ENCODE measurements at regions not wholly inside any gene's neighbourhood (a gene's known extent, or its start where the extent isn't known, plus 50 kb on each side); places are given as distances from the start of the nearest gene placed in this dataset.
A peak's percentile ranks its signal among the peaks of the same experiment; 100 is the strongest.

DNA sequence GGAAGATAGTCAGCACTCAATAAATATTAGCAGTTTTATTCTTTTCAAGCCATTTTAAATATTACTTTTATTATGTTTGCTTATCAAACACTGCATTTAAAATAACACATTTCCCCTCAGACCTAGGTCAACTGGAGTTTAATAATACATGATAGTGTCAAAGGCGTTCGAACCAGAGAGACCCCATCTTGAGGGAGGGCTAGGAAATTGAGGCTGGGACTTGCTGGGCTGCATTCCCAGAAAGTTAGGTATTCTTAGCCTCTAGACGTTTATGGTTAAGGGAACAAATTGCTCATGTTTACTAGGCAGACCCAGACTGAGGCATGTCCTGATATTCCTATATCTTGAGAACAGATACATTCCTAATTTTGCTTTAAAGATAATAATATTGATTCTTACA lies 426.5 kb downstream of the METTL4 start:
- no peak overlapping the region for H2BK5ac ChIP-seq (ENCODE audit: low read depth, low read length, poor library complexity)
- H3K4me2 ChIP-seq (ENCODE audit: low read length): no peak overlapping the region
- no peaks in the 10 kb centered on the region for H3K27me3 ChIP-seq (ENCODE audit: insufficient read depth, low read length)
- H4K91ac ChIP-seq (ENCODE audit: low read depth, low read length): no peak overlapping the region
- peaks cover 3% of the 10 kb centered on the region for H3K9me3 ChIP-seq (ENCODE audit: insufficient read depth, low read depth, low read length)
- no CpG with 5 or more reads among the region's 3 CpGs for WGBS (ENCODE audit: extremely low coverage, insufficient coverage, insufficient read length)
- no peaks in the 10 kb centered on the region for H3K36me3 ChIP-seq (ENCODE audit: control insufficient read depth in 1 of 2, insufficient read depth in 2 of 2, low read length in 2 of 2)
- no peak overlapping the region for H2BK120ac ChIP-seq (ENCODE audit: insufficient read depth, low read length, poor library complexity)
- DNase-seq: no peak
- H3K23ac ChIP-seq (ENCODE audit: low read length): no peak overlapping the region
- no peak overlapping the region for H3K4me3 ChIP-seq (ENCODE audit: low read depth, low read length)
- no peak overlapping the region for H3K9ac ChIP-seq (ENCODE audit: low read length)
- no peak overlapping the region for H3K14ac ChIP-seq (ENCODE audit: low read length)
- H4K8ac ChIP-seq (ENCODE audit: low read depth, low read length): no peak overlapping the region
- H2AK5ac ChIP-seq (ENCODE audit: low read length): no peak overlapping the region
- no peaks in the 10 kb centered on the region for H3K79me2 ChIP-seq (ENCODE audit: control insufficient read depth, insufficient read depth, low read length, poor library complexity)
- no peak overlapping the region for H3K27ac ChIP-seq (ENCODE audit: low read depth, low read length)
- no peak overlapping the region for H2BK12ac ChIP-seq (ENCODE audit: low read length)
- H4K12ac ChIP-seq (ENCODE audit: low read depth, low read length): no peak overlapping the region
- H3K4ac ChIP-seq (ENCODE audit: low read depth, low read length): no peak overlapping the region
- no peak overlapping the region for H3K18ac ChIP-seq (ENCODE audit: low read length)
- H3K79me1 ChIP-seq (ENCODE audit: low read length): no peaks in the 10 kb centered on the region
- peaks cover 0 to 5% of the 10 kb centered on the region in 2 experiments for H3K4me1 ChIP-seq (ENCODE audit: control insufficient read depth in 1 of 2, insufficient read depth in 2 of 2, low read length in 2 of 2)
- H2AFZ ChIP-seq (ENCODE audit: insufficient read depth, low read length, poor library complexity): no peak overlapping the region

DNA sequence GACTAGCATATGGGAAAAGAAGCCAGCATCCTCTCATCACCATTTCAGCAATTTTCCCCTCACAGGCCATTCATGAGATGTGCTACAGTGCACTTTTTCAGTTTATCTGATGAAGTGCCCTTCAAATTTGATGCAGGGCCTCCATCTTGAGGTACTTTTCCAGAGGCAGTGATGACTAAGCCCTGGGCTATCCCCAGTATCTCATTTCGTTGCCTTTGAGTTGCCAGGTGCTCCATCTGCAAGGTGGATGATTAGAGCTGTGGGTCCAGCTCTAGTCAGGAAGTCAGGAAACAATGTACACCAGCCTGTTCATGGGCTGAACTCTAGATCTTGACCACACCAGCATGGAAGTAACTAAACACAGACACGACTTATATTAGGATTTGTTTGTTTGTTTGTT lies 425.2 kb downstream of the METTL4 start:
- no peaks in the 10 kb centered on the region for H3K79me2 ChIP-seq (ENCODE audit: control insufficient read depth, insufficient read depth, low read length, poor library complexity)
- H3K4ac ChIP-seq (ENCODE audit: low read depth, low read length): no peak overlapping the region
- H3K27ac ChIP-seq (ENCODE audit: low read depth, low read length): no peak overlapping the region
- no peak overlapping the region for H2BK5ac ChIP-seq (ENCODE audit: low read depth, low read length, poor library complexity)
- H4K91ac ChIP-seq (ENCODE audit: low read depth, low read length): no peak overlapping the region
- H2AK5ac ChIP-seq (ENCODE audit: low read length): no peak overlapping the region
- H2AFZ ChIP-seq (ENCODE audit: insufficient read depth, low read length, poor library complexity): no peak overlapping the region
- no peak overlapping the region for H4K12ac ChIP-seq (ENCODE audit: low read depth, low read length)
- H3K4me1 ChIP-seq (ENCODE audit: control insufficient read depth in 1 of 2, insufficient read depth in 2 of 2, low read length in 2 of 2): peaks cover 0 to 5% of the 10 kb centered on the region in 2 experiments
- no peak overlapping the region for H3K4me3 ChIP-seq (ENCODE audit: low read depth, low read length)
- no peaks in the 10 kb centered on the region for H3K27me3 ChIP-seq (ENCODE audit: insufficient read depth, low read length)
- peaks cover 3% of the 10 kb centered on the region for H3K9me3 ChIP-seq (ENCODE audit: insufficient read depth, low read depth, low read length)
- H3K36me3 ChIP-seq (ENCODE audit: control insufficient read depth in 1 of 2, insufficient read depth in 2 of 2, low read length in 2 of 2): no peaks in the 10 kb centered on the region
- H3K79me1 ChIP-seq (ENCODE audit: low read length): no peaks in the 10 kb centered on the region
- H3K9ac ChIP-seq (ENCODE audit: low read length): no peak overlapping the region
- no peak overlapping the region for H4K8ac ChIP-seq (ENCODE audit: low read depth, low read length)
- no CpG with 5 or more reads among the region's 2 CpGs for WGBS (ENCODE audit: extremely low coverage, insufficient coverage, insufficient read length)
- no peak overlapping the region for H3K23ac ChIP-seq (ENCODE audit: low read length)
- peak; percentile 82 to 89 for DNase-seq
- no peak overlapping the region for H3K4me2 ChIP-seq (ENCODE audit: low read length)
- H3K18ac ChIP-seq (ENCODE audit: low read length): no peak overlapping the region
- H2BK12ac ChIP-seq (ENCODE audit: low read length): no peak overlapping the region
- H2BK120ac ChIP-seq (ENCODE audit: insufficient read depth, low read length, poor library complexity): no peak overlapping the region
- no peak overlapping the region for H3K14ac ChIP-seq (ENCODE audit: low read length)

DNA sequence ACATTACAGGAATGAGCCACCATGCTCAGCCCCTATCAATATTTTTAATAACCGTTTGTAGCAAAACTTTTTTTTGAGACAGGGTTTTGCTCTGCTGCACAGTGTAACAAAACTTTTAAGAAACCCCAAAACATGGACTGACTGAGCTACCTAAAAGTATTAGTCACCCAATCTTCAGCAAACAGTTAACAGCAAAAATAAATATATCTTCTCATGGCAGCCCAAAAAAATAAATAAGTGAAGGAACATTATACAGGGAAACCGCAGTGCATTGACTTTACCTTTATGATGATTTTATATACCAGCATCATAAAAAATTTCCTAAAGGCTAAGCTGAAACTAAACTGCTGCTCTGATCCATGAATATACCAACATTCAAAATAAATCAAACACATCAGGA lies 424.6 kb downstream of the METTL4 start:
- DNase-seq: no peak
- H3K9ac ChIP-seq (ENCODE audit: low read length): no peak overlapping the region
- H3K23ac ChIP-seq (ENCODE audit: low read length): no peak overlapping the region
- H3K18ac ChIP-seq (ENCODE audit: low read length): no peak overlapping the region
- H4K91ac ChIP-seq (ENCODE audit: low read depth, low read length): no peak overlapping the region
- no peak overlapping the region for H3K4ac ChIP-seq (ENCODE audit: low read depth, low read length)
- no peaks in the 10 kb centered on the region for H3K79me2 ChIP-seq (ENCODE audit: control insufficient read depth, insufficient read depth, low read length, poor library complexity)
- WGBS (ENCODE audit: extremely low coverage, insufficient coverage, insufficient read length): no CpG with 5 or more reads among the region's 2 CpGs
- no peaks in the 10 kb centered on the region for H3K79me1 ChIP-seq (ENCODE audit: low read length)
- no peak overlapping the region for H2AK5ac ChIP-seq (ENCODE audit: low read length)
- H3K9me3 ChIP-seq (ENCODE audit: insufficient read depth, low read depth, low read length): peaks cover 3% of the 10 kb centered on the region
- H2BK5ac ChIP-seq (ENCODE audit: low read depth, low read length, poor library complexity): no peak overlapping the region
- no peak overlapping the region for H2BK120ac ChIP-seq (ENCODE audit: insufficient read depth, low read length, poor library complexity)
- H2AFZ ChIP-seq (ENCODE audit: insufficient read depth, low read length, poor library complexity): no peak overlapping the region
- no peaks in the 10 kb centered on the region for H3K27me3 ChIP-seq (ENCODE audit: insufficient read depth, low read length)
- no peak overlapping the region for H4K12ac ChIP-seq (ENCODE audit: low read depth, low read length)
- H4K8ac ChIP-seq (ENCODE audit: low read depth, low read length): no peak overlapping the region
- no peak overlapping the region for H3K14ac ChIP-seq (ENCODE audit: low read length)
- peaks cover 0 to 5% of the 10 kb centered on the region in 2 experiments for H3K4me1 ChIP-seq (ENCODE audit: control insufficient read depth in 1 of 2, insufficient read depth in 2 of 2, low read length in 2 of 2)
- no peak overlapping the region for H3K4me2 ChIP-seq (ENCODE audit: low read length)
- H3K36me3 ChIP-seq (ENCODE audit: control insufficient read depth in 1 of 2, insufficient read depth in 2 of 2, low read length in 2 of 2): no peaks in the 10 kb centered on the region
- H2BK12ac ChIP-seq (ENCODE audit: low read length): no peak overlapping the region
- no peak overlapping the region for H3K4me3 ChIP-seq (ENCODE audit: low read depth, low read length)
- H3K27ac ChIP-seq (ENCODE audit: low read depth, low read length): no peak overlapping the region

DNA sequence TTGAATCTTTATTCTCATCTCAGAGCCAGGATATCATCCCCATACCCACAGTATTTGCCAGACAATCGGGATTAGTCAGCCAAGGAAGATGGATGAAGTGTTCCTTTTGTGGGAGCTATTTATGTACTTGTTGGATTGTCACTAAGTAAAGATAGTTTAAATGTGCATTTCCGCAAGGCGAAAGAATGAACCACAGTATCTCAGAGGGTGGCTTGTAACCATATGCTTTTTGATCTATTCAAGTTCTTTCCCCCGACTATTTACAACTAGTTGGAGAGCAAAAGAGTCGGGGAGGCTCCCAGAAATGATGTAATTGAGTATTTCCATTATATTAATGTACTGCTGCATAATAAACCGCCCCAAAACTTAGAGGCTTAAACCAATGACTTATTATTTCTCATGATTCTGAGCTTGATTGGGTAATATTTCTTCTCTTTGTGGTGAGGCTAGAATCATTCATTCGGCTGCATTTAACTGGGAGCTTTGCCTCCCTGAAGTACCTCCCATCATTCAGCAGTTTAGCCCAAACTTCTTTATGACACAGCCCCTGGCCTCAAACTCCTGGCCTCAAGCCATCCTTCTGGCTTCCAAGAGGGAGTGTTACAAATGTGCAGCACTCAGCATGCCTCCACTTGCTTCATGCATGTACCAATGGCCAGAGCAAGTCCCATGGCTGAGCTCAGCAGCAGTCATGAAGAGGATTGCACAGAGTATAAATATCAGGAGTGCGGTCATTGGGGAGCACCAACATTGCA lies 423.7 kb downstream of the METTL4 start:
- Histone ChIP-seq H3K4me1 (ENCODE audit: control insufficient read depth in 1 of 2, insufficient read depth in 2 of 2, low read length in 2 of 2) (peaks cover 0 to 5% of the 10 kb centered on the region in 2 experiments), H3K14ac (ENCODE audit: low read length) (no peak overlapping the region), H3K36me3 (ENCODE audit: control insufficient read depth in 1 of 2, insufficient read depth in 2 of 2, low read length in 2 of 2) (no peaks in the 10 kb centered on the region), H2AK5ac (ENCODE audit: low read length) (no peak overlapping the region), H3K27ac (ENCODE audit: low read depth, low read length) (no peak overlapping the region), H3K79me2 (ENCODE audit: control insufficient read depth, insufficient read depth, low read length, poor library complexity) (no peaks in the 10 kb centered on the region), H4K12ac (ENCODE audit: low read depth, low read length) (no peak overlapping the region), H3K4ac (ENCODE audit: low read depth, low read length) (no peak overlapping the region), H3K27me3 (ENCODE audit: insufficient read depth, low read length) (no peaks in the 10 kb centered on the region), H4K8ac (ENCODE audit: low read depth, low read length) (no peak overlapping the region), H3K9ac (ENCODE audit: low read length) (no peak overlapping the region), H2AFZ (ENCODE audit: insufficient read depth, low read length, poor library complexity) (no peak overlapping the region), H3K9me3 (ENCODE audit: insufficient read depth, low read depth, low read length) (peaks cover 3% of the 10 kb centered on the region), H4K91ac (ENCODE audit: low read depth, low read length) (no peak overlapping the region), H2BK5ac (ENCODE audit: low read depth, low read length, poor library complexity) (no peak overlapping the region), H3K4me3 (ENCODE audit: low read depth, low read length) (no peak overlapping the region), H3K23ac (ENCODE audit: low read length) (no peak overlapping the region), H3K4me2 (ENCODE audit: low read length) (no peak overlapping the region), H3K18ac (ENCODE audit: low read length) (no peak overlapping the region), H3K79me1 (ENCODE audit: low read length) (no peaks in the 10 kb centered on the region), H2BK12ac (ENCODE audit: low read length) (no peak overlapping the region), H2BK120ac (ENCODE audit: insufficient read depth, low read length, poor library complexity) (no peak overlapping the region)
- no CpG with 5 or more reads among the region's 8 CpGs for WGBS (ENCODE audit: extremely low coverage, insufficient coverage, insufficient read length)
- no peak for DNase-seq

All from trophoblast cell (in vitro differentiated cells and primary cell).